H9 (cell line): ENCODE measurements at regions not wholly inside any gene's neighbourhood (a gene's known extent, or its start where the extent isn't known, plus 50 kb on each side); places are given as distances from the start of the nearest gene placed in this dataset.

Experiments used
- DNase-seq: peaks from one replicate; pipeline ENCODE4 v3.0.0-alpha.2; 2017
- H2AFZ ChIP-seq: one replicate; pipeline ENCODE4 v1.6.1; 2013; ENCODE audit warnings: mild to moderate bottlenecking, low read length, control low read depth, moderate library complexity
- H2AK5ac ChIP-seq: 2 replicates; pipeline ENCODE4 v1.6.1; 2013; ENCODE audit warnings: low read length, control low read depth, mixed read lengths; ENCODE audit not compliant: insufficient read length
- H2BK120ac ChIP-seq: one replicate; pipeline ENCODE4 v1.6.1; 2013; ENCODE audit warnings: low read depth, mild to moderate bottlenecking, low read length, control low read depth, inconsistent platforms; ENCODE audit not compliant: poor library complexity, severe bottlenecking
- H2BK12ac ChIP-seq: 2 replicates; pipeline ENCODE4 v1.6.1; 2013; ENCODE audit warnings: low read length, control low read depth, mixed read lengths, low read depth; ENCODE audit not compliant: insufficient read length
- H2BK15ac ChIP-seq: 2 replicates; pipeline ENCODE4 v1.6.1; 2013; ENCODE audit warnings: low read depth, low read length, control low read depth
- H2BK20ac ChIP-seq: one replicate; pipeline ENCODE4 v1.6.1; 2013; ENCODE audit warnings: low read depth, mild to moderate bottlenecking, low read length, control low read depth, inconsistent platforms; ENCODE audit not compliant: poor library complexity, severe bottlenecking
- H2BK5ac ChIP-seq: 2 replicates; pipeline ENCODE4 v1.6.1; 2013; ENCODE audit warnings: low read length, control low read depth, mixed read lengths; ENCODE audit not compliant: insufficient read length
- H3K14ac ChIP-seq: 2 replicates; pipeline ENCODE4 v1.6.1; 2013; ENCODE audit warnings: low read length, control low read depth; ENCODE audit not compliant: insufficient read depth
- H3K18ac ChIP-seq: 2 replicates; pipeline ENCODE4 v1.6.1; 2013; ENCODE audit warnings: low read depth, mild to moderate bottlenecking, mixed read lengths, low read length, control low read depth; ENCODE audit not compliant: insufficient read length
- H3K23ac ChIP-seq: 2 replicates; pipeline ENCODE4 v1.6.1; 2013; ENCODE audit warnings: low read length, control low read depth, mixed read lengths, low read depth; ENCODE audit not compliant: insufficient read length
- H3K23me2 ChIP-seq: 2 replicates; pipeline ENCODE4 v1.6.1; 2013; ENCODE audit warnings: low read depth, mild to moderate bottlenecking, mixed read lengths, low read length, control low read depth; ENCODE audit not compliant: insufficient read length, poor library complexity, severe bottlenecking
- H3K27ac ChIP-seq: 2 replicates; pipeline ENCODE4 v1.5.1; 2013; ENCODE audit warnings: low read length, control low read depth, mixed read lengths, low read depth; ENCODE audit not compliant: insufficient read length
- H3K27me3 ChIP-seq: 2 replicates; pipeline ENCODE4 v1.6.1; 2013; ENCODE audit warnings: low read length, control low read depth, inconsistent platforms; ENCODE audit not compliant: insufficient read depth
- H3K4ac ChIP-seq: 2 replicates; pipeline ENCODE4 v1.6.1; 2013; ENCODE audit warnings: low read depth, mild to moderate bottlenecking, control low read depth, inconsistent platforms, low read length, moderate library complexity
- H3K4me1 ChIP-seq: 2 replicates; pipeline ENCODE4 v1.6.1; 2013; ENCODE audit warnings: low read length, control low read depth, inconsistent platforms; ENCODE audit not compliant: insufficient read depth
- H3K4me2 ChIP-seq: 2 replicates; pipeline ENCODE4 v1.6.1; 2013; ENCODE audit warnings: low read length, control low read depth, mixed read lengths; ENCODE audit not compliant: insufficient read length, insufficient read depth
- H3K56ac ChIP-seq: 2 replicates; pipeline ENCODE4 v1.6.1; 2013; ENCODE audit warnings: low read depth, mild to moderate bottlenecking, mixed read lengths, low read length, control low read depth; ENCODE audit not compliant: insufficient read length
- H3K79me1 ChIP-seq: 2 replicates; pipeline ENCODE4 v1.6.1; 2013; ENCODE audit warnings: low read depth, mild to moderate bottlenecking, moderate library complexity, low read length, control low read depth, inconsistent platforms; ENCODE audit not compliant: insufficient read depth, poor library complexity, severe bottlenecking
- H3K79me2 ChIP-seq: 2 replicates; pipeline ENCODE4 v1.6.1; 2013; ENCODE audit warnings: low read length, control low read depth, inconsistent platforms; ENCODE audit not compliant: insufficient read depth
- H3K9ac ChIP-seq: 2 replicates; pipeline ENCODE4 v1.6.1; 2013; ENCODE audit warnings: low read length, control low read depth, mixed read lengths; ENCODE audit not compliant: insufficient read length; ENCODE audit errors: extremely low read depth
- H3K9me3 ChIP-seq: one replicate; pipeline ENCODE4 v1.6.1; 2013; ENCODE audit warnings: low read depth, low read length, inconsistent platforms; ENCODE audit not compliant: control insufficient read depth
- H3T11ph ChIP-seq: one replicate; pipeline ENCODE4 v1.6.1; 2013; ENCODE audit warnings: mild to moderate bottlenecking, low read length, control low read depth, inconsistent platforms
- H4K20me1 ChIP-seq: one replicate; pipeline ENCODE4 v1.6.1; 2013; ENCODE audit not compliant: control insufficient read depth, insufficient read length, insufficient read depth
- H4K5ac ChIP-seq: 2 replicates; pipeline ENCODE4 v1.6.1; 2013; ENCODE audit warnings: low read depth, mild to moderate bottlenecking, mixed read lengths, low read length, control low read depth; ENCODE audit not compliant: insufficient read length
- H4K8ac ChIP-seq: replicated peaks from 2 replicates; pipeline ENCODE4 v1.6.1; 2013; ENCODE audit warnings: low read length, control low read depth, mixed read lengths, low read depth; ENCODE audit not compliant: insufficient read length
- H4K91ac ChIP-seq: 2 replicates; pipeline ENCODE4 v1.6.1; 2013; ENCODE audit warnings: low read depth, mild to moderate bottlenecking, moderate library complexity, mixed read lengths, low read length, control low read depth; ENCODE audit not compliant: insufficient read length
- H3K27ac Mint-ChIP-seq, 3 experiments: 2 replicates in 2 of 3; 3 replicates in 1 of 3; pipeline ENCODE4 v1.8.0; 2020 to 2021; ENCODE audit warnings: mixed read lengths in 3 of 3, mild to moderate bottlenecking in 1 of 3, moderate library complexity in 1 of 3
- H3K27me3 Mint-ChIP-seq: 2 replicates; pipeline ENCODE4 v1.8.0; 2021; ENCODE audit warnings: low read depth, mild to moderate bottlenecking, moderate library complexity, mixed read lengths
- H3K36me3 Mint-ChIP-seq, 3 experiments: 2 replicates in 2 of 3; 3 replicates in 1 of 3; pipeline ENCODE4 v1.8.0; 2020 to 2021; ENCODE audit warnings: low read depth in 3 of 3, mixed read lengths in 3 of 3; ENCODE audit not compliant: insufficient read depth in 1 of 3
- H3K4me1 Mint-ChIP-seq, 2 experiments: 2 replicates each; pipeline ENCODE4 v1.8.0; 2020; ENCODE audit warnings: mixed read lengths in 2 of 2
- H3K4me3 Mint-ChIP-seq, 2 experiments: 2 replicates in 1 of 2; 3 replicates in 1 of 2; pipeline ENCODE4 v1.8.0; 2020 to 2021; ENCODE audit warnings: mild to moderate bottlenecking in 2 of 2, mixed read lengths in 2 of 2, moderate library complexity in 1 of 2
- H3K9me3 Mint-ChIP-seq, 2 experiments: 2 replicates in 1 of 2; 3 replicates in 1 of 2; pipeline ENCODE4 v1.8.0; 2020; ENCODE audit warnings: mild to moderate bottlenecking in 2 of 2, mixed read lengths in 2 of 2, moderate library complexity in 1 of 2
- CTCF ChIP-seq: fragments of 200-600 bp; sonication (generic); conservative IDR thresholded peaks from 3 replicates; pipeline ENCODE4 v1.8.0; 2021; ENCODE audit warnings: antibody characterized with exemption, mild to moderate bottlenecking
- WGBS: extraction: QIAGEN DNeasy Blood & Tissue Kit; methylation state at CpG from one replicate; pipeline ENCODE4 v1.1.7; 2013; ENCODE audit warnings: missing lambda C conversion rate, low lambda C conversion rate, mixed read lengths; ENCODE audit not compliant: insufficient read length; ENCODE audit errors: extremely low coverage; 5-methylcytosine and 5-hydroxymethylcytosine counted together

GRCh38 chr6:51554029-51554428, 533.4 kb downstream of the PKHD1 start:
- H2BK12ac ChIP-seq, result no peak overlapping the region
- no peak for TF ChIP-seq CTCF
- H3K18ac ChIP-seq, result no peak overlapping the region
- no peak overlapping the region for H3K9ac ChIP-seq
- no peak overlapping the region for H3K4ac ChIP-seq
- no peak overlapping the region for H3K14ac ChIP-seq
- H3K79me1 ChIP-seq, result no peaks in the 10 kb centered on the region
- no peak for DNase-seq
- no peaks in the 10 kb centered on the region for H3K36me3 Mint-ChIP-seq
- no peaks in the 10 kb centered on the region for H3K27me3 ChIP-seq
- H3K4me1 Mint-ChIP-seq, result peaks cover 8 to 9% of the 10 kb centered on the region in 2 experiments
- no peak overlapping the region for H4K8ac ChIP-seq
- H2BK5ac ChIP-seq, result no peak overlapping the region
- H3K79me2 ChIP-seq, result no peaks in the 10 kb centered on the region
- H3K9me3 Mint-ChIP-seq, result no peaks in the 10 kb centered on the region; a peak in 1 of 5 replicates
- no peak overlapping the region for H2BK120ac ChIP-seq
- no peak overlapping the region for H3K4me3 Mint-ChIP-seq
- H3T11ph ChIP-seq, result no peak overlapping the region
- H3K23ac ChIP-seq, result no peak overlapping the region
- H2AFZ ChIP-seq, result no peak overlapping the region
- no peak overlapping the region for H4K91ac ChIP-seq
- H4K5ac ChIP-seq, result no peak overlapping the region
- WGBS, result no CpG with 5 or more reads among the region's 3 CpGs
- no peaks in the 10 kb centered on the region for H3K23me2 ChIP-seq
- H3K27me3 Mint-ChIP-seq, result no peaks in the 10 kb centered on the region
- H3K9me3 ChIP-seq, result no peaks in the 10 kb centered on the region
- H3K27ac Mint-ChIP-seq, result no peak overlapping the region
- no peak overlapping the region for H3K27ac ChIP-seq
- H4K20me1 ChIP-seq, result no peaks in the 10 kb centered on the region
- H3K56ac ChIP-seq, result no peak overlapping the region
- H2BK15ac ChIP-seq, result no peak overlapping the region
- H3K4me1 ChIP-seq, result no peaks in the 10 kb centered on the region
- H3K4me2 ChIP-seq, result no peak overlapping the region
- H2BK20ac ChIP-seq, result no peak overlapping the region
- H2AK5ac ChIP-seq, result no peak overlapping the region
